ENCODE measurements at regions not wholly inside any gene's neighbourhood (a gene's known extent, or its start where the extent isn't known, plus 50 kb on each side); places are given as distances from the start of the nearest gene placed in this dataset.

DNA sequence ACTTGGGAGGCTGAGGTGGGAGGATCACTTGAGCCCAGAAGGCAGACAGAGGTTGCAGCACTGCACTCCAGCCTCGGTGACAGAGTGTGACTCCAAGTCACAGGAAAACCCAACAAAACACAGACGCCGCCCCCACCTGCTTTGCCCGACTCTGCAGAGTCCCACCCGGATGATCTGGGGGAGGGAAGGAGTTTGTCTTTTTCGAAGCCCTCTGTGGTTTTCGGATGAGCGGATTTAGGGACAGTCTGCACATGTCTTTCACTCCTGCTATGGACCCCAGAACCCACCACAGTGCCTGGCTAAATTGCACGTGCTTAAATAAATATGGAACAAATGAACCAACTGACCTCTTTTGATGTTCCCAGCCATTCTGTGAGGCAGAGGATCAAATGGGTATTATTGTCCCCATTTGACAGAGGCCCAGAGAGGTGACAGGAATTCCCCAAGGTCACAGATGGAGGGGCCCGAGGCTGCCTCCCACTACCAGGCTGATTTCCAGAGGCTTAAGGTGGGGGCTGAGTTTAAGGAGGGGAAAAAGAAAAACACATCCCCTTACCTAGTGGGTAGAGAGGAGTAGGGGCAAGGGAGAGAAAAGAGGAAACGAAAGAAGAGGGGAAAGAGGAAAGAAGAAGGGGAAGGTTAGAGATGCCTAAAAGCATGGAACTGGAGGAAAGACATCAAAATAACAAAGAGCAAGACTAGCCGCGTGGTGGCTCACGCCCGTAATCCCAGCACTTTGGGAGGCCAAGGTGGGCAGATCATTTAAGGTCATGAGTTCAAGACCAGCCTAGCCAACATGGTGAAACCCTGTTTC lies 59.4 kb upstream of the TFRC start:
- ChIA-PET POLR2A (interaction anchor here (0.9 to 10.0 kb wide), 2 partner anchors 10 to 25 kb away, joined by 5 to 103 read pairs; no protein-coding TSS in a partner anchor), CTCF (ENCODE audit: low intra/inter-chr PET ratio) (no interaction called here)
- WGBS (ENCODE audit: insufficient coverage, low coverage, missing lambda C conversion rate): 29% methylated on average over 13 of the region's 15 CpGs
- no peak for FAIRE-seq
- Histone ChIP-seq H3K79me2 (ENCODE audit: control insufficient read depth, insufficient read depth, low read length) (peaks cover 47% of the 10 kb centered on the region), H3K4me1 (replicated peaks in 1 of 2; ENCODE audit: control insufficient read depth in 2 of 2, insufficient read depth in 2 of 2, low read length in 2 of 2) (peaks cover 70 to 77% of the 10 kb centered on the region in 2 experiments), H3K9me3 (replicated peaks; ENCODE audit: control insufficient read depth, insufficient read depth, low read depth, low read length) (no peaks in the 10 kb centered on the region), H4K20me1 (replicated peaks; ENCODE audit: control insufficient read depth, insufficient read depth, low read length) (no peaks in the 10 kb centered on the region), H3K4me3 (no peak overlapping the region), H3K27ac (ENCODE audit: extremely low read depth, low read depth, low read length) (peak overlapping the region; percentile 99), H3K27me3 (ENCODE audit: control insufficient read depth in 2 of 2, insufficient read depth in 2 of 2, low read length in 2 of 2) (no peaks in the 10 kb centered on the region), H3K9ac (ENCODE audit: insufficient read depth in 1 of 2, low read depth in 2 of 2, low read length in 2 of 2) (peak overlapping the region; percentile 85 to 86; a peak in 3 of 4 replicates), H3K36me3 (ENCODE audit: control insufficient read depth, insufficient read depth, low read length) (0 out of 3 replicates have a peak, but pooled peaks cover 2% of the 10 kb centered on the region), H3K4me2 (ENCODE audit: insufficient read depth, low read length) (peak overlapping the region; percentile 99), H3K9me1 (ENCODE audit: control insufficient read depth, insufficient read depth, low read length) (no peaks in the 10 kb centered on the region), H2AFZ (ENCODE audit: low read depth, low read length) (peak overlapping the region; percentile 76)
- intact Hi-C loops (cut with micrococcal nuclease): no loop called here
- no TSS peak for BruUV-seq (replicated peaks)
- peak in 1 of 4 experiments; percentile 65 for DNase-seq (ENCODE audit: extremely low read depth in 1 of 4, low spot score in 3 of 4)
- peak; percentile 1; the same call in 1 of the 3 replicates for ATAC-seq
- in situ Hi-C loops (cut with MboI): no loop called here
- TF ChIP-seq MCM7 (IDR thresholded peaks at IDR 0.05) (no peak), SMARCA5 (IDR thresholded peaks at IDR 0.05) (0 out of 2 replicates have a peak, but pooled peaks have one; percentile 22), MECOM (CRISPR knock-in tag; IDR thresholded peaks at IDR 0.05) (0 out of 2 replicates have a peak, but pooled peaks have one; percentile 27), MCM5 (IDR thresholded peaks at IDR 0.05; ENCODE audit: low read depth) (no peak), KDM5B (IDR thresholded peaks at IDR 0.05; ENCODE audit: insufficient replicate concordance, low read depth, low read length) (peak; percentile 33), MLLT1 (IDR thresholded peaks at IDR 0.05) (0 out of 4 replicates have a peak, but pooled peaks of 1 of the 2 experiments have one; percentile 27), ZNF583 (CRISPR knock-in tag; IDR thresholded peaks at IDR 0.05) (no peak), ZNF695 (CRISPR knock-in tag; IDR thresholded peaks at IDR 0.05) (no peak), GABPB1 (CRISPR knock-in tag; IDR thresholded peaks at IDR 0.05) (no peak), ATF7 (IDR thresholded peaks at IDR 0.05) (no peak), BCOR (IDR thresholded peaks at IDR 0.05) (0 out of 2 replicates have a peak, but pooled peaks have one; percentile 11), SETDB1 (IDR thresholded peaks at IDR 0.05; ENCODE audit: low read length) (no peak), MTA1 (IDR thresholded peaks at IDR 0.05; ENCODE audit: borderline replicate concordance) (no peak), PRPF4 (IDR thresholded peaks at IDR 0.05; ENCODE audit: insufficient read depth, low read depth, low read length, poor library complexity, severe bottlenecking) (no peak), ZNF311 (CRISPR knock-in tag; IDR thresholded peaks at IDR 0.05) (peak; percentile 77)
- TF ChIP-seq, protein P1, sequence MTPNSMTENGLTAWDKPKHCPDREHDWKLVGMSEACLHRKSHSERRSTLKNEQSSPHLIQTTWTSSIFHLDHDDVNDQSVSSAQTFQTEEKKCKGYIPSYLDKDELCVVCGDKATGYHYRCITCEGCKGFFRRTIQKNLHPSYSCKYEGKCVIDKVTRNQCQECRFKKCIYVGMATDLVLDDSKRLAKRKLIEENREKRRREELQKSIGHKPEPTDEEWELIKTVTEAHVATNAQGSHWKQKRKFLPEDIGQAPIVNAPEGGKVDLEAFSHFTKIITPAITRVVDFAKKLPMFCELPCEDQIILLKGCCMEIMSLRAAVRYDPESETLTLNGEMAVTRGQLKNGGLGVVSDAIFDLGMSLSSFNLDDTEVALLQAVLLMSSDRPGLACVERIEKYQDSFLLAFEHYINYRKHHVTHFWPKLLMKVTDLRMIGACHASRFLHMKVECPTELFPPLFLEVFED (CRISPR knock-in tag; conservative IDR thresholded peaks at IDR 0.05): peak; percentile 82; the same call in 1 of the 2 replicates
- TF ChIP-seq, protein P2, sequence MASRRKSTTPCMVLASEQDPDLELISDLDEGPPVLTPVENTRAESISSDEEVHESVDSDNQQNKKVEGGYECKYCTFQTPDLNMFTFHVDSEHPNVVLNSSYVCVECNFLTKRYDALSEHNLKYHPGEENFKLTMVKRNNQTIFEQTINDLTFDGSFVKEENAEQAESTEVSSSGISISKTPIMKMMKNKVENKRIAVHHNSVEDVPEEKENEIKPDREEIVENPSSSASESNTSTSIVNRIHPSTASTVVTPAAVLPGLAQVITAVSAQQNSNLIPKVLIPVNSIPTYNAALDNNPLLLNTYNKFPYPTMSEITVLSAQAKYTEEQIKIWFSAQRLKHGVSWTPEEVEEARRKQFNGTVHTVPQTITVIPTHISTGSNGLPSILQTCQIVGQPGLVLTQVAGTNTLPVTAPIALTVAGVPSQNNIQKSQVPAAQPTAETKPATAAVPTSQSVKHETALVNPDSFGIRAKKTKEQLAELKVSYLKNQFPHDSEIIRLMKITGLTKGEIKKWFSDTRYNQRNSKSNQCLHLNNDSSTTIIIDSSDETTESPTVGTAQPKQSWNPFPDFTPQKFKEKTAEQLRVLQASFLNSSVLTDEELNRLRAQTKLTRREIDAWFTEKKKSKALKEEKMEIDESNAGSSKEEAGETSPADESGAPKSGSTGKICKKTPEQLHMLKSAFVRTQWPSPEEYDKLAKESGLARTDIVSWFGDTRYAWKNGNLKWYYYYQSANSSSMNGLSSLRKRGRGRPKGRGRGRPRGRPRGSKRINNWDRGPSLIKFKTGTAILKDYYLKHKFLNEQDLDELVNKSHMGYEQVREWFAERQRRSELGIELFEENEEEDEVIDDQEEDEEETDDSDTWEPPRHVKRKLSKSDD (conservative IDR thresholded peaks at IDR 0.05; ENCODE audit: low read length): no peak
- TF ChIP-seq, protein P3, sequence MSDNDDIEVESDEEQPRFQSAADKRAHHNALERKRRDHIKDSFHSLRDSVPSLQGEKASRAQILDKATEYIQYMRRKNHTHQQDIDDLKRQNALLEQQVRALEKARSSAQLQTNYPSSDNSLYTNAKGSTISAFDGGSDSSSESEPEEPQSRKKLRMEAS (CRISPR knock-in tag; IDR thresholded peaks at IDR 0.05): no peak

All from K562 (cell line).